GM04504 (cell line): ENCODE measurements at regions not wholly inside any gene's neighbourhood (a gene's known extent, or its start where the extent isn't known, plus 50 kb on each side); places are given as distances from the start of the nearest gene placed in this dataset.

ENCODE experiments used
- DNase-seq: peaks from one replicate; pipeline ENCODE4 v3.0.0-alpha.2; 2012; ENCODE audit warnings: low read depth

DNA sequence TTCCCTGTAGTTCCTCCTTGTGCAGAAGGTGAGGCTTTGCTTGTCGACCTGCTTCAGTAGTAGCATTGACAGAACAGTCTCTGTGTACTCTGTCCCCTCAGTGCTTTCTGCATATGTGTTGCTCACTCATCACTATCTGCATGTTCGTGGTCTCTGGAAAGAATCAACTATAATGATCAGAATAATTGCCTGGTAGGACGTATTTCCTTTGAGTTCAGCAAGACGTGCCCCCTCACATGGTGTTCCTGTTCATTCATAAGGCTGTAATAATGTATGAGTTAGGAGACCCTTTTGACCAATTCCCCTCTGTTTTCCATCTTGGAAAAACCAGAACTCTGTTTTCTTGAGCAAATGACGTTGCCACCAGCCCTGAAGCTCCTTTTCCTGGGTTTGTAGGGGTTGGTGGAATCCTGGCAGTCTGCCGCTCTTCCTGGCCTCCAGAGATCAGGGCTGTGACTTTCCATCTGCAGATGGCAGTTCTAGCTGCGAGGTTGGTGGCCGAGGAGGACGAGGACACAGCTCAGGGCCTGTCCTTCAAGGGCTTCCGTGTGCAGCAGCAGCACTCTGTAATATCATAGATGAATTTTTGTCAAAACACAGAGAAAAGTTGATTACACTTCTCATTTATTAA, 61.9 kb downstream of the EXOSC2 start:
- DNase-seq, result no peak

DNA sequence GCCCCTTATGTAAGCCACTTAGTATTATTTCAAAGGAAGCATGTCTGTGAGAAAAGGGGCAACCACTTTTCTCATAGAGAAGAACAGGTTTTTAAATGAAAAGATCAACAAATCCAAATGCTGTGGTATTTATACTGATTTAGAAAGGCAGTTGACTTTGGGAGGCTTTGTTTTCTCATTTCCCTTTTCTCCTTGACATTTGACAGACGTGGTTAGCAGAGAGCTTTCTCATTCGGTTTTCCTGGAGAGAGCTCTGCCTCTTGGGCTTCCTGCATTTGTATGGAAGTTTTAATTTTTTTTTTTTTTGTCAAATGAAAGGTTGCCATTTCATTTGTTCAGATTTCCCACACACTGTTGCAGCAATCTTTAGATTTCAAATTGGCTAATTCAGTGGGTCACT, 62.5 kb downstream of the EXOSC2 start:
- no peak for DNase-seq

DNA sequence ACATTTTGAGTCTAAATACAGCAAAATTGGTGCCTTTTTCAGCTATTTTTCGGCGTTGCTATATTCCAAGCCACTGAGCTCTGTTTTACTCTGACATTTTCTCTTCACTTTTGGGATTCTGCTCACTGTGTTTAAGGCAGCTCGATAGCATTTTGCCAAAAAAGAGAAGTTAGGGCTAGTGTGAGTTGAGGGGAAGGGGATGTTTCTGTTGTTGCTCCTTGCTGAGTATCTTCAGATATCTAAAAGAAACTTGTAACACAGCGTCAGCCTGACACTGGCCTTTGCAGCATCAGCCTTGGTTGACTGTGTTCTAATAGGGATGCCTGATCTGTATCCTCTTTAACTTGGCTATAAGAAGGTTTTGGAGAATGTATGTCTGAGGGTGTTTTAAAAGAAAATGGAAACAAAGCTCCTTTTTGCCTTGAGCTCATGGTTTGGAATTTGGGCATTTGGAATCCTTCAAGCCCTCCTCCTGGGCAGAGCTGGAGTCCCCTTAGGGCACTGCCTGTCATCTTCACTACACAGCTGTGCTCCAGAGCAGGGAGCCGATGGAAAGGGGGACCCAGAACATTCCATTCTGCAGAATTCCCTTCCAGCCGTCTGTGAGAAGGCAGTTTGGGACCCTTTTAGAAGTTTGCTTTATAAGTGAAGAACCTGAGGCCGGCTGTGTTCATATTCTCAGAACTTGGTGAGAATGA, 63.0 kb downstream of the EXOSC2 start:
- no peak for DNase-seq

DNA sequence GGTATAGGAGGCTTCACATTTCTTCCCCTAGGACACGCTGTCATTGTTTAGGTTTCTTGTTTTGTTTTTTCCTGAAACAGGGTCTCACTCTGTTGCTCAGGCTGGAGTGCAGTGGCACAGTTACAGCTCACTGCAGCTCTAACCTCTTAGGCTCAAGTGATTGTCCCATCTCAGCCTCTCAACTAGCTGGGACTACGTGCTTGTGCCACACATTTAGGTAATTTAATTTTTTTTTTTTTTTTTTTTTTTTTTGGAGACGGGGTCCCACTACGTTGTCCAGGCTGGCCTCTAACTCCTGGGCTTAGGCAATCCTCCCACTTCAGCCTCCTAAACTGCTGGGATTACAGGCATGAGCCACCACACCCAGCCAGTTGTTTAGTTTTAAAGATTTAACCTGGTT, 66.2 kb downstream of the EXOSC2 start:
- no peak for DNase-seq

DNA sequence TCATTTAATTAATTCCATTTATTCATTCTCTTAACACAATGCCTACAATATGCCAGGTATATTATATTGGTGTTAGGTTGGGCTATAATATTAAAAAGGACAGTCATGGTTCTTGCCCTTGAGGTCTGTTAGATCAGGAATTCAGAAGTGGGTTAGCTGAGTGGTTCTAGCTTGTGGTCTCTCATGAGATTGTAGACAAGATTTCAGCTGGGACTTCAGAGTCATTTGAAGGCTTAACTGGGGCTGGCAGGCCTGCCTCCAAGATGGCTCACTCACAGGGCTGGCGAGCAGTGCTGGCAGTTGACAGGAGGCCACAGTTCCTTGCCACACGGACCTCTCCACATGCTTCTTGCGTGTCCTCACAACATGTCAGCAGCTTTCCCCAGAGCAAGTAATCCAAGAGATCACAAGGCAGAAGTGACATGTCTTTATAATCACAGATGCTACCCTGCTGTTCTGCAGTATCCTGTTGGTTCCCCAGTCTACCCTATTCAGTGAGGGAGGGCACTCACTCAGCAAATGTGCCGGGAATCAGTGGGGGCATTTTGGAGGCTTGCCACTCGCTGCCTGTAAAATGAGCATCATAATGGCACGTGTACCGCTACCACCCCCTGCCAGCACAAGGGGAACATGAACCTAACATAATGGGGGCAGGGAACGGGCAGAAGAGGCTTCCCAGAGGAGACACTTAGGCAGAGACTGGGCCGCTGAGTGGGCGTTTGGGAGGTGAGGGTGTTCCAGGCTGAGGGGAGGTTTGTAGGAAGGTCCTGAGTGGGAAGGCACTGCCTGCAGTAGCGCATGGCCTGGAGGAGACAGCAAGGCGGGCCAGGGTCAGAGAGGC, 70.0 kb downstream of the EXOSC2 start:
- no peak for DNase-seq

DNA sequence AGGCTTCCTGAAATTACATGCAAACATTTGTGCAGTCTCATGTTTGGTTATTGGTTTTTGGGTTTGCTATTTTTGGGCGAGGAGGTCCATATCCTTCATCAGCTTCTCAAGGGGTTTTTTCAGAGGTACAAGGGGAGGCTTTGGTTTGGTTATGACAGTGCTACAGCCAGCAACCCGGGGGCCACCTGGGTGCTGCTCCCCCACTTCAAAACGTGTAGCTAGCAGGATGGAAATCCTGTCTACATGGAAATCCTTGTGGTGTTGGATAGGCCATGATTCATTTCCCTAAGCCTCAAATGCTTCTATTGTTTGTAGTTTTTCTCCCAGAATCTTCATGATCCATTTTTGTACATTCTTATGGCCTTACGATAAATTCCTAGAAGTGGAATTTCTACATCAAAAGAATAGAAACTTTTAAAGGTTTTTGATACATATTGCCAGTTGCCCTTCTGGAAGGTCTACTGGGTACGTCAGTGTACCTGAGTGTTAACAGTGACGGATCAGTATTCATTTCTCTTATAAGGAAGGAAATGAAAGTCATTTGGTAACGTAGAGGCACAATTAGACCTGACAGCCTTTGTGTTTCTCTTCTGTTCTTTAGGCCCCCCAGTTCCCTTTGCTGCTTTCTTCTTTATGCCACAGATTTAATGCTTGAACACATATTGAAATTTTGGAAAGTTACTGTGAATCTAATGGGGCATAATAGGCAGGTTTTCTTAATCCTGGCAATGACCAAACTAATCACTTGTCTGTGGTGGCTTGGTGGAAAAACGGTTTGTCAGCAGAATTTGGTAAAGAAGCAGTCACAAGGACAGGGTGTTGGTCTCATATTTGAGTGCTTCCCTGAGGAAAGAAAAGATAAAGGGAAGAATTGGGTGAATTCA, 69.7 kb upstream of the ABL1 start:
- no peak for DNase-seq

DNA sequence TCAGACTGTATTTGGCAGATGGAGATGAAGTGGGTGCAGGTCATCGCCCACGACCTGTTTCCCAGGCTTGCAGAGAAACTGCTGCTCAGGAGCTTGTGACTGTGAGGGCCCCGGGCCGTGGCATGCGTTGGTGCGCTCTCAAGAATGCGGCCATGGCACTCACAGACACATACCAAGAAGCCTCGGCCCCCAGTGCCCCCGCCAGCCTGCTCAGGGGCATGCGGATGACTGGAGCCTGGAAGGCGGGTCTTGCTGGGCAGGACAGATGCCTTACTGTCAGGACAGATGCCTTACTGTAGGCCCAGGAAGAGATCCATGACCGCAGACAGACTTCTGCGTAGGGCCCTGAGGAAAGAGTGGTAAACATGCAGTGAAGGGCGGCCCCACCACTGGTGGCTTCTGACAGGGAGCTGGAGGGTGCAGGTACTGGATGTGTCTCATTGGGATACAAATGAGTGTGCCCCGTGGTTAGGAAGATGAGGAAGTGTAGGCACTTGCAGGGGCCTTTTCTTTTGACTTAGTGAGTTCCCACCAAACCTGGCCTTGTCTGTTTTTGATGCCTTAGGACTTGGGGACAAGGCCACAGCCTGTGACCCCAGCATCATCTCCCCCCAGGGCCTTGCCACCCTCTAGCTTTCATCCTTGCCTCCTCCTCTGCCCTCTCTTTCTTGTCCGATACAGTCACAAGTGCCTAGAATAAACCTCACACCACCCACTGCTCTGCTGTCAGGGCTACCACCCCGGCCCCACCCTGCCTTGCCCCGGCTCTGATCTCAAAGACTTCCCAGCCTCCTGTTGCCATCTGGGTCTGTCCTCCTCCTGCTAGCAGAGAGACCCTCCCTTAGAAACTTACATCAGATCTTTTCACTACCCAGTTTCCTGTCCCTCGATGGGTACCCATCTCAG, 68.8 kb upstream of the ABL1 start:
- DNase-seq, result no peak

DNA sequence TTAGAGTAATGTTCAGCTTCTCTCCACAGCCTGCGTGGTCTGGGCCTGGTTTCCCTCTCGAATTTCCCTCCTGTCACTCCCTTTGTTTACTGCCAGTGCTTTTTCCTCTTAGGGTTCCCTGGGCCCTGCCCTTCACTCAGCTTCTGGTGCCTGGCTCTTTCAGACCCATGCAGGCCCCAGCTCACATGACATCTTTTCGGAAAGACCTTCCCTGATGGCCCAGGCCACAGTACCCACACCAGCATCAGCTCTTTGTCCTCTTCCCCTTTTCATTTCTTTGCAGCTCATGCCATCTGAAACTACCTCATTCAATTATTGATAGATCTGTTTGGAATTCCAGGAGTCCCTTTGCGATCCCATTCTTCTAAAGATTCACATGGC, 68.1 kb upstream of the ABL1 start:
- no peak for DNase-seq

DNA sequence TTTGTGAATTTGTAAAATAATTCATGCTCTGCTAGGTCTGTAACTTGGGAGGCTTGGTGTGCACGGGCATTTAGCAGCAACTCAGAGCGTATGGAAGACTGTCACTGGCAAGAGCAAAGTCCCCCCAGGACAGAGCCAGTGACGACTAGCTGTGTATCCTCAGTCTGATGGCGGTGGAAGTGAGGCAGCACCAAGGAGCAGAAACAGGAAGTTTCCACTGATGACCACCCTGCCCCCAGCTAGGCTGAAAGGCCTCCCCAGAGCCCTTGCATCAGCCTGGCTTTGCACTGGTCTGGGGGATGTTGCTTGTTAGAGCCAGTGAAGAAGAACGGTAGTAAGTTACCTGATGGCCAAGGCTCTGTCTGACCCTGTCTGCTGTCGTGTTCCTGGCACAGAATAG, 66.8 kb upstream of the ABL1 start:
- no peak for DNase-seq

DNA sequence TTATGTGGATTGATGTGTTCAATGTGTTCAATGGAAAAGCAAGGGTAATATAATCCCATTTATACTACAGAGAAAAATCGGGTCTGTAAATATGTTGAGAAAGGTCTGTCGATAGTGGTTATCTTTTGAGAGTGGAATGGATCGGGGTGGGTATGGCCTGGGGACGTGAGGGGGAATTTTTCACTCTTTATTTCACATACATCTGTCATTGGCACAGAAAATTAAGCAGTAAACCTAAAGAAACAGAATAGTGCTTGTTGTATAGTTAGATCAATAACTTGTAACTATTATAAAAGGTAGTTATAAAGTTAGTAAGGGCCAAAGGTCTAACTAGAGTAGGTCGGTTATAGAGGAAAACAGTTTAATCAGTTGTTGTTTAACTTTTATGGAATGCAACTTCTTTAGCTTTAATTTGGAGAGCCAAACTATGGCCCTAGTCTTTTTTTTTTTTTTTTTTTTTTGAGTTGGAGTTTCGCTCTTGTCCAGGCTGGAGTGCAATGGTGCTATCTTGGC, 66.1 kb upstream of the ABL1 start:
- no peak for DNase-seq

DNA sequence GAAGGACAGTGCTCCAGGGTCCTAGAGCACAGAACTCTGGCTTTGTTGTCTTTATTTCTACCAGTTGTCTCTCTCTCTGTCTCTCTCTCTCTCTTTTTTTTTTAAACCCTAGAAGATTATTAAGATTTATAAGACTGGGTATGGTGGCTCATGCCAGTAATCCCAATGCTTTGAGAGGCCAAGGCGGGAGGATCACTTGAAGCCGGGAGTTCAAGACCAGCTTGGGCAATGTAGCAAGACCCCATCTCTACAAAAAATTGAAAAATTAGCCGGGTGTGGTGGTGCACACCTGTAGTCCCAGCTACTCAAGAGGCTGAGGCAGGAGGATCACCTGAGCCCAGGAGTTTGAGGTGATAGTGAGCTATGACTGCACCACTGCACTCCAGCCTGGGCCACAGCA, 65.0 kb upstream of the ABL1 start:
- DNase-seq, result no peak

DNA sequence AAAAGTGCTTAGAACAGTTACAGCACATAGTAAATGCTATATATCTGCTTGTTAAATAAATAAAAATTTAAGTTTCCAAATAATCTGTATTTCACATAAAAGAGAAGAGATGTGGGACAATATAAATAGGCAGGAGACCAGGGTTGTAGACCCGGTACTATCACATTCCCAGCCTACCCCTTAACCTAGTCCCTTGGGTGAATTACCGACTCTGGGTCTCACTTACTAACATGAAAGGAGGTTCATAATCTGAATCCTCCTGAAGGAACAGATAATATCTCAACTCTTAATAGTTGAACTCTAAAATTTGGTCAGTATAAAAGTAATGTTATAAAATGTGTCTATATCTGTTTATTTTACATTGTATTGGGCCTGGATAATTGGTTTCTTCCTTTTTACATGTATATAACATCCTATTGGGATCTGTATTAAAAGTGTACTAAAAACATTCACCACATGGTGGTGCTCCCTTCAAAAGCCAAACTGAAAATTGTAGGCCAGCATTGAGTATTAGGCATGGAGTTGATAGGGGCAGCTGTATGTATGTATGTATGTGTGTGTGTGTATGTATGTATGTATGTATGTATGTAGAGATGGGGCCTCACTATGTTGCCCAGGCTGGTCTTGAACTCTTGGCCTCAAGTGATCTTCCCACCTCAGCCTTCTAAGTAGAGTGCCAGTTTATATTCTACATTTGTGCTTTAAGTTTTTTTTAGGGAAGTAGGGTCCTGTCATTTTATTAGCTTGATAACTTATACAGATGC, 64.2 kb upstream of the ABL1 start:
- peak; percentile 36 for DNase-seq

DNA sequence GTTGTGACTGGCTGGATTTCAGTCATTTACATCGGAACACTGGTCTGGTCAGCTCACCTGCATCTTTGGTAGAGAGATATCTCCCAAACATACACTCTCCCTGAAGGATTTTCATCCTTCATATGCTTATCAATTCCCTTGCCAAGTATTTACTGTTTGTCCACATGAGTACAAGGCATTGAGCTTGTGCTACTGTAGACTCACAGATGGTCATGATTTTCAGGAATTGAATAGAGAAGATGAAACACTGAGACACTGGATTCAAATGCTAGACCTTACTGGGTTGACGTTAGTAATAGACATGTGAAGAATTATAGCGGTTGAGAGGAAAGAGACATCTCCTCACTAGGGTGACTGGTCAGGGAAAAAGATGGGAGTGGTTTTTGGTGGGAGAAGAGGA, 62.9 kb upstream of the ABL1 start:
- no peak for DNase-seq

DNA sequence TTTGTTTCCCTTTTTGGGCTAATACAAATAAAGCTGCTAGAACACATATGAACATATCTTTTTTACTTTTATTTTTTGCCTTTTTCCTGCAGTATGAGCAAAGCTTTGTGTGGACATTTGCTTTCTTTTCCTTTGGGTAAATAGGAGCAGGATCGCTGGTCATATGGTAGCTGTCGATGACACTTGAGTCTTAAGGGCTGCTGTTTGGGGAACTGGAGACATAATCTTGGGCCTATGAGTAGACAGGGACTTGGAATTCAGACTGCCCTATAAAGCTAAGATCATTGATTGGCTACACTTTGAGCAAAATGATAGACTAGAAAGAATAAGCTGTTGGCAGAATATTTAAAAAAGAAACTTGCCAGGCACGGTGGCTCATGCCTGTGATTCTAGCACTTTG, 60.9 kb upstream of the ABL1 start:
- no peak for DNase-seq

DNA sequence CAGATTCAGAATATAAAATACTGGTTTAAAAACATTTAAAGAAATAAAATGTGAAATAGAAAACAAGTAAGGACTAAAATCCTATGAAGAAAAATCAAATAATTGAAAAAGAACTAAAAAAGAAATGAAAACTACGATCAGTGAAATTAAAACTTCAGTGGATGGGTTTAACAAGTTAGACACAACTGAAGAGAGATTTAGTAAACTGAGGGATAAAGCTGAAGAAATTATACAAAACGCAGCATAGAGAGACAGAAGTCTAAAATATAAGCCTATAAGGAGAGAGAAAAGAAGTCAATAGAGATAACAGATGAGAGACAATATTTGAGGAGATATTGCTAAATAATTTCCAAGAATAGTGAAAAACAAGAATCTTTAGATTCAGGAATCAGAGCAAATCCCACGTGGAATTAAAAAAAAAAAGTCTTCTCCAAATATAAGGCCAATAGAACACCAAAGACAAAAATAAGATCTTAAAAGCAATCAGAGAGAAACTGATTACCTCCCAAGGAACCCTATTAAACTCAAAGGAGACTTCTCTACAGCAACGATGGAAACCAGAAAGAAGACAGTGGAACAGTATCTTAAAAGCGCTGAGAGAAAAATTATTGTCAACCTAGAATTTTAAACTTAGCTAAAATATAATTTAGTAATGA, 59.6 kb upstream of the ABL1 start:
- DNase-seq, result no peak

DNA sequence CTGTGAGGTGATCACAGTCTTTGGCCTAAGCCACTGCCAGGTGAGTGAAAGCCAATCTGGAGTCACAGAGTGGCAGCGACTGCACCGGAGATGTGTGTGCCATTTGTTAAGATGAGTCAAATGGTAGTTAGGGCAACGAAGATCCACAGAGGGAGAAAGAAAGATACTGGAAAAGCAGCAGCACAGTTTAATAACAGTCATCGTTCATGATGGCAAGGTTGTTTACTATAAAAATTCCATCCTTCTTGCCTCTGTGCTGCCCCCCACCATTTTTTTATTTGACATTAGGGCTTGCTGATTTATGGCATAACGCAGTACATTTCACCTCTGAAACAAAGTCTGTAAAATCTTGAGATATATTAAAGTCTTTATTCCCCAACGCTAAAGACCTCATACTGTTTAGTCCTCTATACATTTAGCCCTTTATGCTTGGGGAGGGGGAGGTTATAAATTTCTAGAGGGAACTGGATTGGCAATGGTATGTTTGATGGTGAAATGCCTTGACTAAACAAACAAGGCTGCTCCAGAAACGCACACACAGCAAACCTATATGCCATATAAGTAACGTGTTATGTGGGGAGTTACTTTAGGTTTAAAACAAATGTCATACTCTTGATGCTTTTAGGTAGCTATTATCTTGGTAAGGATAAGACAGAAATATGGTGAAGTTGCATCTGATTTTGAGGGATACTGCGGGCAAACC, 55.8 kb upstream of the ABL1 start:
- no peak for DNase-seq

DNA sequence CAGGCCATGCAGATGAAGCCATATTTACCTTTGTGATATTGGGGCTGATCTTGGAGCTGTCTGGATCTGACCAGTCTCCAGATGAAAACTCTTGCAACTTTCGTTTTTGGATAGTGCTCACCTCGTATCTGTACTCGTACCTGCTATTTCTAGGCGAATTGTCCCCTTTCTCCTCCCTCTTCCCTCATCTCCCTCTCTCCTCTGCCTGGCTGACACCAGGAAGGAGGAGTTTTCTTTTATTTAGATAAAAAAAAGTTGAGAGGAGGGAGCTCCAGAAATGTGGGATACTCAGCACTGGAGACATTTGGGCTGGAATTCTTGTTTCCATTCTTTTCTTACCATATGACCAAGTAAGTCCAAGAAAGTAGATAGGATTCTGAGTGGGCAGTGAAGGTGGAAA, 54.6 kb upstream of the ABL1 start:
- DNase-seq, result peak; percentile 20

DNA sequence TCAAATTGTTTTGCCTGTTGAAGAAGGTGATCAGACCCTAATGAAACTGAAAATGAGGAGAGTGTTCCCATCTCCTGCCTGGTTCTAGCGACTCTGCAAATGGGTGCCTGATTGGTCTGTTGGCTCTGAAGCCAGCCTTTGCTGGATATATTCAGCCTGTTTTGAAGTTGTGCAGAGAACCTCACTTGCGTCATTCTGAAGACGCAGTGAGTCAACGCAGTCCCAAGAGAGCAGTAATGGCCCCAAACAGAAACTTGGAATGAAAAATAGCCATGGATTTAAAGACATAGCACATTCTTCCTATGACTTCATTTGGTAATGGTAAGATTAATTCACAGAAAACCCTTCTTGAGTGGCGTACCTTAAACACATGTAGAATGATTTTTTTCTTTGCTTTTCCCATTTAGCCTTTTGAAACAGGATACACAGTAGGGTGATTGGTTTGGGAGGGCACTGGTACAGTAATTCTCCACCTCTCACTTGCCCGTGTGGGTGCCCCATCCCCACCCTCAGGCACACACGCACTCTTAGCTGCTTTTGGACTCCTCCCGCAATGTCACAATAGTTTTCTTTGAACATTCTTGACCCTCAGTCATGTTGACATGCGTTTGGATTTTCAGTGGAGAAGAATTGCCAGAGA, 54.1 kb upstream of the ABL1 start:
- peak; percentile 97 for DNase-seq

DNA sequence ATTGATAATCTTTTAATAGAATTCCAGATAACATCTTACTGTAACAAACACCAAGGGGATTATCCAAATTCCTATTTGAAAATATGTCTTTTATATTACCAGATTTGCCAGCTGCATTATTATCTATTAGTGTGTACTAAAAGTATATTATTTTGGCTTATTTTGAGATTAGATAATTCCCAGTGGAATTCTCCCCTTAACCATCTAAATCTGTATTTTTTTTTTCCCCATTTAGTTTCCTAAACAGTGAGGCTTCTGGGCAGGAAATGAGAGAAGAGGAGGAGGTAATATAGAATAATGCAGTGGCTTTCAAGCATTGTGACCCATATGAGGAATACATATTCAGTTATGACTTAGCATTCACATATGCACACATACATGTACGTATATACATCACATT, 53.5 kb upstream of the ABL1 start:
- no peak for DNase-seq
